ENCODE measurements at regions not wholly inside any gene's neighbourhood (a gene's known extent, or its start where the extent isn't known, plus 50 kb on each side); places are given as distances from the start of the nearest gene placed in this dataset.
"Not testable (repeated sequence)": the region's sequence is repeated elsewhere in the genome, so short reads cannot be mapped to it uniquely, and the experiment has no call there.

GRCh38 chr7:110186334-110186733 lies 904.6 kb upstream of the LRRN3 start:
- no peak for DNase-seq

GRCh38 chr7:110187877-110188554 lies 902.9 kb upstream of the LRRN3 start:
- DNase-seq = no peak

- DNase-seq = no peak
These were observed 886.4 kb upstream of the LRRN3 start for GRCh38 chr7:110204527-110204926.

GRCh38 chr7:110205899-110206298 lies 885.0 kb upstream of the LRRN3 start:
- DNase-seq = no peak

GRCh38 chr7:110209884-110210283 lies 881.0 kb upstream of the LRRN3 start:
- DNase-seq = no peak

GRCh38 chr7:110210941-110211608 lies 879.9 kb upstream of the LRRN3 start:
- no peak for DNase-seq

- DNase-seq = no peak
These were observed 866.3 kb upstream of the LRRN3 start for GRCh38 chr7:110224643-110225042.

- DNase-seq = no peak
These were observed 844.8 kb upstream of the LRRN3 start for GRCh38 chr7:110246118-110246517.

- no peak for DNase-seq
These were observed 837.8 kb upstream of the LRRN3 start for GRCh38 chr7:110253093-110253492.

GRCh38 chr7:110257673-110258072 lies 833.3 kb upstream of the LRRN3 start:
- DNase-seq = no peak

- no peak for DNase-seq
These were observed 828.7 kb upstream of the LRRN3 start for GRCh38 chr7:110262251-110262650.

- no peak for DNase-seq
These were observed 826.6 kb upstream of the LRRN3 start for GRCh38 chr7:110264288-110264687.

GRCh38 chr7:110281362-110281761 lies 809.6 kb upstream of the LRRN3 start:
- DNase-seq = no peak

GRCh38 chr7:110283056-110283455 lies 807.9 kb upstream of the LRRN3 start:
- no peak for DNase-seq

- DNase-seq = no peak
These were observed 799.5 kb upstream of the LRRN3 start for GRCh38 chr7:110291430-110291829.

GRCh38 chr7:110296321-110296720 lies 794.6 kb upstream of the LRRN3 start:
- no peak for DNase-seq

- no peak for DNase-seq
These were observed 783.2 kb upstream of the LRRN3 start for GRCh38 chr7:110307776-110308175.

GRCh38 chr7:110308791-110309190 lies 782.1 kb upstream of the LRRN3 start:
- DNase-seq = no peak

GRCh38 chr7:110309941-110310340 lies 781.0 kb upstream of the LRRN3 start:
- peak in 1 of 2 experiments; percentile 1 for DNase-seq

GRCh38 chr7:110311556-110311955 lies 779.4 kb upstream of the LRRN3 start:
- no peak for DNase-seq

GRCh38 chr7:110317541-110318265 lies 773.2 kb upstream of the LRRN3 start:
- peak; percentile 29 to 82 for DNase-seq

GRCh38 chr7:110320285-110320684 lies 770.6 kb upstream of the LRRN3 start:
- DNase-seq = not testable (repeated sequence)

GRCh38 chr7:110322796-110323195 lies 768.1 kb upstream of the LRRN3 start:
- DNase-seq = no peak

GRCh38 chr7:110326966-110327365 lies 764.0 kb upstream of the LRRN3 start:
- no peak for DNase-seq

Measured in SW 1271 (cell line).